Liver (tissue), 8 donors: ENCODE measurements at regions not wholly inside any gene's neighbourhood (a gene's known extent, or its start where the extent isn't known, plus 50 kb on each side); places are given as distances from the start of the nearest gene placed in this dataset.
"Not testable (repeated sequence)": the region's sequence is repeated elsewhere in the genome, so short reads cannot be mapped to it uniquely, and the experiment has no call there.

ENCODE experiments used
- DNase-seq: peaks from one replicate; pipeline ENCODE4 v3.0.0-alpha.2; 2017; ENCODE audit warnings: low spot score
- H3K27ac ChIP-seq, 2 donors: one replicate each; pipeline ENCODE4 v1.7.0; 2013; ENCODE audit warnings: inconsistent platforms in 2 of 2, low read length in 2 of 2, control low read depth in 1 of 2, low read depth in 1 of 2, mild to moderate bottlenecking in 1 of 2
- H3K27me3 ChIP-seq, 4 donors: one replicate each; pipeline versions ENCODE4 v1.6.1 to v1.7.0; 2013; ENCODE audit warnings: low read length in 3 of 4, inconsistent platforms in 1 of 4, mild to moderate bottlenecking in 1 of 4, moderate library complexity in 1 of 4; ENCODE audit not compliant: control insufficient read depth in 4 of 4, insufficient read depth in 4 of 4
- H3K36me3 ChIP-seq, 4 donors: one replicate each; pipeline versions ENCODE4 v1.6.1 to v1.7.0; 2013; ENCODE audit warnings: low read length in 3 of 4, mild to moderate bottlenecking in 3 of 4, low read depth in 1 of 4, moderate library complexity in 1 of 4; ENCODE audit not compliant: control insufficient read depth in 4 of 4, insufficient read depth in 3 of 4
- H3K4me1 ChIP-seq, 4 donors: one replicate each; pipeline versions ENCODE4 v1.6.1 to v1.7.0; 2013; ENCODE audit warnings: low read length in 3 of 4, mild to moderate bottlenecking in 3 of 4, moderate library complexity in 1 of 4; ENCODE audit not compliant: control insufficient read depth in 4 of 4, insufficient read depth in 4 of 4
- H3K4me3 ChIP-seq, 3 donors: one replicate each; pipeline versions ENCODE4 v1.6.1 to v1.7.0; 2013; ENCODE audit warnings: low read length in 3 of 3, control low read depth in 1 of 3, low read depth in 1 of 3, mild to moderate bottlenecking in 1 of 3
- H3K9ac ChIP-seq, 2 donors: one replicate each; pipeline ENCODE4 v1.7.0; 2013; ENCODE audit warnings: low read length in 2 of 2, mild to moderate bottlenecking in 2 of 2, moderate library complexity in 2 of 2, control low read depth in 1 of 2, low read depth in 1 of 2
- H3K9me3 ChIP-seq, 4 donors: one replicate each; pipeline versions ENCODE4 v1.6.1 to v1.7.0; 2013; ENCODE audit warnings: low read length in 3 of 4; ENCODE audit not compliant: control insufficient read depth in 4 of 4
- ATF3 ChIP-seq: IDR thresholded peaks from 2 replicates; pipeline ENCODE4 v1.6.1; 2016; ENCODE audit warnings: antibody characterized with exemption
- CTCF ChIP-seq: fragments of 150-350 bp; IDR thresholded peaks from 2 replicates; pipeline ENCODE4 v1.5.1; 2017; ENCODE audit warnings: improper control_type of control experiment, low read depth, low read length; ENCODE audit not compliant: missing input control
- EGR1 ChIP-seq, 2 donors: IDR thresholded peaks; 2 replicates each; pipeline ENCODE4 v1.6.1; 2016 to 2018; ENCODE audit warnings: antibody characterized with exemption in 2 of 2, low read depth in 2 of 2
- FOXA1 ChIP-seq: IDR thresholded peaks from 2 replicates; pipeline ENCODE4 v1.6.1; 2016; ENCODE audit warnings: antibody characterized with exemption
- FOXA2 ChIP-seq: IDR thresholded peaks from 2 replicates; pipeline ENCODE4 v1.6.1; 2016; ENCODE audit warnings: antibody characterized with exemption
- GABPA ChIP-seq, 2 donors: IDR thresholded peaks in 1 of 2; conservative IDR thresholded peaks in 1 of 2; 2 replicates each; pipeline ENCODE4 v1.6.1; 2016; ENCODE audit warnings: antibody characterized with exemption in 2 of 2, mild to moderate bottlenecking in 1 of 2, moderate library complexity in 1 of 2
- HNF4A ChIP-seq, 2 donors: conservative IDR thresholded peaks; 2 replicates each; pipeline ENCODE4 v1.6.1; 2016; ENCODE audit warnings: antibody characterized with exemption in 2 of 2, mild to moderate bottlenecking in 2 of 2
- HNF4G ChIP-seq: IDR thresholded peaks from 2 replicates; pipeline ENCODE4 v1.6.1; 2016; ENCODE audit warnings: antibody characterized with exemption
- JUND ChIP-seq, 2 donors: IDR thresholded peaks; 2 replicates each; pipeline ENCODE4 v1.6.1; 2016; ENCODE audit warnings: antibody characterized with exemption in 2 of 2
- MAX ChIP-seq: IDR thresholded peaks from 2 replicates; pipeline ENCODE4 v1.6.1; 2016; ENCODE audit warnings: antibody characterized with exemption
- NR2F2 ChIP-seq: IDR thresholded peaks from 2 replicates; pipeline ENCODE4 v1.6.1; 2016; ENCODE audit warnings: antibody characterized with exemption
- RAD21 ChIP-seq, 2 donors: IDR thresholded peaks; 2 replicates each; pipeline ENCODE4 v1.6.1; 2016; ENCODE audit warnings: antibody characterized with exemption in 2 of 2, mild to moderate bottlenecking in 2 of 2
- REST ChIP-seq: IDR thresholded peaks from 2 replicates; pipeline ENCODE4 v1.6.1; 2016; ENCODE audit warnings: antibody characterized with exemption, mild to moderate bottlenecking
- RXRA ChIP-seq, 2 donors: IDR thresholded peaks; 2 replicates each; pipeline ENCODE4 v1.6.1; 2017 to 2018; ENCODE audit warnings: antibody characterized with exemption in 2 of 2, mild to moderate bottlenecking in 1 of 2
- SP1 ChIP-seq: IDR thresholded peaks from 2 replicates; pipeline ENCODE4 v1.6.1; 2018; ENCODE audit warnings: antibody characterized with exemption, mild to moderate bottlenecking
- TAF1 ChIP-seq: conservative IDR thresholded peaks from 2 replicates; pipeline ENCODE4 v1.6.1; 2016; ENCODE audit warnings: antibody characterized with exemption, mild to moderate bottlenecking
- YY1 ChIP-seq: IDR thresholded peaks from 2 replicates; pipeline ENCODE4 v1.6.1; 2016; ENCODE audit warnings: antibody characterized with exemption, mild to moderate bottlenecking
- ZBTB33 ChIP-seq: IDR thresholded peaks from 2 replicates; pipeline ENCODE4 v1.6.1; 2016; ENCODE audit warnings: antibody characterized with exemption
- WGBS: extraction: QIAGEN DNeasy Blood & Tissue Kit; methylation state at CpG from one replicate; pipeline ENCODE4 v1.1.7; 2013; 5-methylcytosine and 5-hydroxymethylcytosine counted together
- donor health status: healthy.
- donor health status: healthy.
- donor health status: healthy.
- donor health status: healthy.
- donor health status: healthy.

GRCh38 chr12:126290456-126290855 is 1225.2 kb downstream of the AACS start:
- no peak for DNase-seq
- H3K9me3 ChIP-seq: peaks cover 0 to 4% (median 3%) of the 10 kb centered on the region in 4 donors
- TF ChIP-seq FOXA2 (no peak), JUND (IDR thresholded peaks at IDR 0.05) (no peak), YY1 (no peak)
- H3K9ac ChIP-seq: no peak overlapping the region
- H3K4me1 ChIP-seq: no peaks in the 10 kb centered on the region
- H3K27ac ChIP-seq: no peak overlapping the region
- H3K27me3 ChIP-seq: no peaks in the 10 kb centered on the region
- H3K4me3 ChIP-seq: no peak overlapping the region
- H3K36me3 ChIP-seq: no peaks in the 10 kb centered on the region

GRCh38 chr12:126291987-126292386 is 1226.8 kb downstream of the AACS start:
- H3K27ac ChIP-seq, H3K9ac ChIP-seq, H3K36me3 ChIP-seq, H3K9me3 ChIP-seq, DNase-seq, H3K4me3 ChIP-seq, H3K4me1 ChIP-seq, H3K27me3 ChIP-seq: not testable (repeated sequence)
- 81% methylated on average over 3 of the region's 3 CpGs for WGBS

GRCh38 chr12:126295652-126296051 is 1230.4 kb downstream of the AACS start:
- DNase-seq: no peak
- no peak overlapping the region for H3K9ac ChIP-seq
- no peaks in the 10 kb centered on the region for H3K4me1 ChIP-seq
- no peaks in the 10 kb centered on the region for H3K36me3 ChIP-seq
- TF ChIP-seq HNF4A (conservative IDR thresholded peaks at IDR 0.05): no peak
- TF ChIP-seq FOXA2: no peak
- no peak for TF ChIP-seq ZBTB33
- no peak for TF ChIP-seq REST
- no peak for TF ChIP-seq EGR1 (IDR thresholded peaks at IDR 0.05; ENCODE audit: low read depth in 2 of 2)
- TF ChIP-seq RAD21 (IDR thresholded peaks at IDR 0.05): no peak
- no peak for TF ChIP-seq TAF1
- TF ChIP-seq CTCF: no peak
- no peak for TF ChIP-seq NR2F2
- no peak for TF ChIP-seq RXRA (IDR thresholded peaks at IDR 0.05)
- TF ChIP-seq FOXA1: no peak
- no peak for TF ChIP-seq YY1
- no peak for TF ChIP-seq JUND (IDR thresholded peaks at IDR 0.05)
- TF ChIP-seq MAX: no peak
- TF ChIP-seq ATF3: no peak
- TF ChIP-seq SP1: no peak
- TF ChIP-seq GABPA (IDR thresholded peaks at IDR 0.05 in 1 of 2, conservative IDR thresholded peaks at IDR 0.05 in 1 of 2): no peak
- TF ChIP-seq HNF4G: no peak
- no peaks in the 10 kb centered on the region for H3K27me3 ChIP-seq
- H3K9me3 ChIP-seq: peaks cover 0 to 4% (median 3%) of the 10 kb centered on the region in 4 donors
- no peak overlapping the region for H3K4me3 ChIP-seq
- 93% methylated on average over 2 of the region's 2 CpGs for WGBS
- H3K27ac ChIP-seq: no peak overlapping the region
